HCT116 (cell line): ENCODE measurements at regions not wholly inside any gene's neighbourhood (a gene's known extent, or its start where the extent isn't known, plus 50 kb on each side); places are given as distances from the start of the nearest gene placed in this dataset.

ENCODE experiments used
- ATAC-seq: fragments of 200-7000 bp; cut with Tn5 transposase; 2 replicates; pipeline ENCODE4 v1.9.1; 2020; ENCODE audit warnings: mild to moderate bottlenecking, moderate library complexity
- BruUV-seq: library from RNA; stranded (reverse); fragments of 400-500 nt; replicated peaks from 2 replicates; lab custom pipeline; 2021; lab: Mats Ljungman, UMichigan
- CTCF ChIA-PET: fragments of 300-600 bp; sonication (Branson Sonifier 250); formaldehyde crosslinking; loops from one replicate; lab custom pipeline; 2021; ENCODE audit warnings: antibody characterized with exemption; lab: Charles Lee
- POLR2A ChIA-PET: fragments of 300-600, 350-600 bp; sonication (Branson Sonifier 250); formaldehyde crosslinking; loops from one replicate; lab custom pipeline; 2021; ENCODE audit warnings: antibody characterized with exemption; lab: Charles Lee
- RAD21 ChIA-PET, 2 experiments: fragments of 300-600 bp; sonication (Branson Sonifier 250); formaldehyde crosslinking; loops; one replicate each; lab custom pipeline; 2023; ENCODE audit warnings: low total read pairs in 2 of 2; ENCODE audit not compliant: uncharacterized antibody in 2 of 2, unreplicated experiment in 2 of 2, low non-redundant PET in 1 of 2; lab: Charles Lee
- DNase-seq: peaks from one replicate; pipeline ENCODE4 v3.0.0-alpha.2; 2010; ENCODE audit warnings: low read depth, low spot score
- H2AFZ ChIP-seq: fragments of 200-600 bp; shearing (Covaris generic), sonication (generic); 2 replicates; pipeline ENCODE4 v1.6.1; 2017; ENCODE audit warnings: low read depth, mixed run types, mixed read lengths, antibody characterized with exemption, low read length; ENCODE audit not compliant: poor library complexity, severe bottlenecking
- H3K27ac ChIP-seq: 2 replicates; pipeline ENCODE4 v1.5.1; 2012; ENCODE audit warnings: low read depth, low read length
- H3K27me3 ChIP-seq: fragments of 200-600 bp; sonication (generic); 2 replicates; pipeline ENCODE4 v1.6.1; 2016; ENCODE audit warnings: mixed run types, low read length, mixed read lengths; ENCODE audit not compliant: insufficient read depth
- H3K36me3 ChIP-seq, 2 experiments: fragments of 200-500 bp in 1 of 2; fragments of 200-600 bp in 1 of 2; sonication (Bioruptor generic) in 1 of 2; sonication (generic) in 1 of 2; 2 replicates each; pipeline versions ENCODE4 v1.5.1 to v1.6.1; 2014 to 2016; ENCODE audit warnings: low read length in 2 of 2, inconsistent platforms in 1 of 2, mixed read lengths in 1 of 2, mixed run types in 1 of 2; ENCODE audit not compliant: insufficient read depth in 2 of 2, control insufficient read depth in 1 of 2
- H3K4me1 ChIP-seq, 2 experiments: fragments of 200-600 bp in 1 of 2; sonication (generic) in 1 of 2; 2 replicates each; pipeline versions ENCODE4 v1.5.1 to v1.6.1; 2012 to 2017; ENCODE audit warnings: low read length in 2 of 2, inconsistent platforms in 1 of 2, mild to moderate bottlenecking in 1 of 2, mixed read lengths in 1 of 2, mixed run types in 1 of 2, moderate library complexity in 1 of 2; ENCODE audit not compliant: insufficient read depth in 2 of 2, control insufficient read depth in 1 of 2
- H3K4me2 ChIP-seq: fragments of 200-600 bp; sonication (generic); 2 replicates; pipeline ENCODE4 v1.6.1; 2017; ENCODE audit warnings: mixed run types, low read length, mixed read lengths
- H3K4me3 ChIP-seq, 2 experiments: fragments of 200-600 bp in 1 of 2; sonication (generic) in 1 of 2; replicated peaks in 1 of 2; 2 replicates each; pipeline ENCODE4 v1.5.1; 2011 to 2016; ENCODE audit warnings: low read length in 2 of 2, control low read depth in 1 of 2, low read depth in 1 of 2, mild to moderate bottlenecking in 1 of 2, mixed read lengths in 1 of 2, mixed run types in 1 of 2
- H3K79me2 ChIP-seq: fragments of 200-600 bp; sonication (generic); 2 replicates; pipeline ENCODE4 v1.6.1; 2017; ENCODE audit warnings: mild to moderate bottlenecking, mixed run types, low read length, moderate library complexity, mixed read lengths; ENCODE audit not compliant: insufficient read depth
- H3K9ac ChIP-seq: fragments of 200-600 bp; sonication (generic); 2 replicates; pipeline ENCODE4 v1.6.1; 2016; ENCODE audit warnings: low read length, mixed read lengths
- H3K9me2 ChIP-seq: fragments of 200-600 bp; sonication (generic), shearing (Covaris generic); 2 replicates; pipeline ENCODE4 v1.6.1; 2017; ENCODE audit warnings: mixed run types, mild to moderate bottlenecking, moderate library complexity; ENCODE audit not compliant: insufficient read depth
- H3K9me3 ChIP-seq, 2 experiments: fragments of 200-500 bp in 1 of 2; fragments of 200-600 bp in 1 of 2; sonication (Bioruptor generic) in 1 of 2; sonication (generic) in 1 of 2; 2 replicates each; pipeline ENCODE4 v1.6.1; 2014 to 2017; ENCODE audit warnings: low read length in 2 of 2, mixed read lengths in 2 of 2, inconsistent platforms in 1 of 2, low read depth in 1 of 2, mild to moderate bottlenecking in 1 of 2, mixed run types in 1 of 2, moderate library complexity in 1 of 2; ENCODE audit not compliant: control insufficient read depth in 1 of 2, insufficient read depth in 1 of 2
- H4K20me1 ChIP-seq: fragments of 200-600 bp; sonication (generic), shearing (Covaris generic); 2 replicates; pipeline ENCODE4 v1.6.1; 2017; ENCODE audit warnings: mixed run types, mild to moderate bottlenecking, moderate library complexity; ENCODE audit not compliant: insufficient read depth
- ATF3 ChIP-seq: IDR thresholded peaks from 2 replicates; pipeline ENCODE4 v1.6.1; 2012
- CBX3 ChIP-seq: IDR thresholded peaks from 2 replicates; pipeline ENCODE4 v1.6.1; 2012; ENCODE audit warnings: low read depth
- CEBPB ChIP-seq: IDR thresholded peaks from 2 replicates; pipeline ENCODE4 v1.6.1; 2012; ENCODE audit warnings: low read depth
- CTCF ChIP-seq, 3 experiments: fragments of 200-600 bp in 1 of 3; sonication (generic) in 1 of 3; IDR thresholded peaks in 2 of 3; conservative IDR thresholded peaks in 1 of 3; 2 replicates each; pipeline ENCODE4 v1.5.1; 2012 to 2017; ENCODE audit warnings: low read depth in 2 of 3, low read length in 2 of 3, antibody characterized with exemption in 1 of 3, borderline replicate concordance in 1 of 3, control low read depth in 1 of 3, mild to moderate bottlenecking in 1 of 3, mixed read lengths in 1 of 3, mixed run types in 1 of 3, moderate library complexity in 1 of 3; ENCODE audit not compliant: insufficient read depth in 1 of 3
- ELF1 ChIP-seq: IDR thresholded peaks from 2 replicates; pipeline ENCODE4 v1.6.1; 2012; ENCODE audit warnings: low read depth, borderline replicate concordance
- EZH2 ChIP-seq: fragments of 200-600 bp; sonication (generic); IDR thresholded peaks from 2 replicates; pipeline ENCODE4 v1.6.1; 2017; ENCODE audit warnings: antibody characterized with exemption, mixed run types
- FOSL1 ChIP-seq: IDR thresholded peaks from 2 replicates; pipeline ENCODE4 v1.6.1; 2012; ENCODE audit warnings: low read depth
- MAX ChIP-seq: IDR thresholded peaks from 2 replicates; pipeline ENCODE4 v1.6.1; 2012
- POLR2A ChIP-seq: IDR thresholded peaks from 2 replicates; pipeline ENCODE4 v1.7.0; 2011; ENCODE audit warnings: borderline replicate concordance; ENCODE audit not compliant: insufficient read depth, insufficient read length; ENCODE audit errors: extremely low read depth
- POLR2AphosphoS5 ChIP-seq: IDR thresholded peaks from 2 replicates; pipeline ENCODE4 v1.6.1; 2011; ENCODE audit warnings: mild to moderate bottlenecking, low read depth, low read length, moderate library complexity
- RAD21 ChIP-seq: IDR thresholded peaks from 2 replicates; pipeline ENCODE4 v1.6.1; 2012; ENCODE audit warnings: low read depth, mild to moderate bottlenecking
- REST ChIP-seq: IDR thresholded peaks from 2 replicates; pipeline ENCODE4 v1.6.1; 2012; ENCODE audit warnings: low read depth
- TCF7L2 ChIP-seq: IDR thresholded peaks from 2 replicates; pipeline ENCODE4 v1.7.0; 2011; ENCODE audit warnings: borderline replicate concordance, inconsistent platforms; ENCODE audit not compliant: insufficient read depth, insufficient read length; ENCODE audit errors: extremely low read depth
- ZBTB33 ChIP-seq: IDR thresholded peaks from 2 replicates; pipeline ENCODE4 v1.6.1; 2011; ENCODE audit warnings: mild to moderate bottlenecking, low read length, moderate library complexity; ENCODE audit not compliant: insufficient replicate concordance; ENCODE audit errors: extremely low read depth
- ZFX ChIP-seq: fragments of 450-650 bp; IDR thresholded peaks from 2 replicates; pipeline ENCODE4 v1.6.1; 2017
- ZNF274 ChIP-seq: fragments of 200-500 bp; sonication (Bioruptor generic); IDR thresholded peaks from 2 replicates; pipeline ENCODE4 v1.6.1; 2014; ENCODE audit warnings: mild to moderate bottlenecking, low read depth, low read length, inconsistent platforms
- intact Hi-C: fragments of 100-400 bp; cut with micrococcal nuclease; formaldehyde crosslinking; loops from 2 replicates; pipeline ENCODE4 v1.10.0; 2022

- TF ChIP-seq ZBTB33 (no peak), TCF7L2 (no peak), POLR2A (no peak), EZH2 (no peak), MAX (no peak), CEBPB (no peak), ELF1 (no peak)
Measured at GRCh38 chr10:47123716-47124288, 176.2 kb upstream of the GDF10 start (continued).

GRCh38 chr10:47127188-47127785 is 172.7 kb upstream of the GDF10 start:
- POLR2A ChIA-PET, result no interaction called here
- no peaks in the 10 kb centered on the region for H3K27me3 ChIP-seq
- H3K9ac ChIP-seq, result no peak overlapping the region
- ATAC-seq (no peak), DNase-seq (no peak)
- intact Hi-C loops, result no loop called here
- H3K4me2 ChIP-seq, result no peak overlapping the region
- H3K4me3 ChIP-seq, result no peak overlapping the region
- no peaks in the 10 kb centered on the region for H3K4me1 ChIP-seq
- H3K36me3 ChIP-seq, result no peaks in the 10 kb centered on the region
- H3K9me2 ChIP-seq, result no peaks in the 10 kb centered on the region
- no peaks in the 10 kb centered on the region for H3K79me2 ChIP-seq
- CTCF ChIA-PET, result no interaction called here
- no peaks in the 10 kb centered on the region for H3K9me3 ChIP-seq
- H3K27ac ChIP-seq, result no peak overlapping the region
- no peak overlapping the region for H2AFZ ChIP-seq
- RAD21 ChIA-PET, result no interaction called here
- no TSS peak for BruUV-seq
- no peaks in the 10 kb centered on the region for H4K20me1 ChIP-seq
- no peak for TF ChIP-seq CBX3
- TF ChIP-seq ZNF274, result no peak
- TF ChIP-seq ELF1, result no peak
- no peak for TF ChIP-seq REST
- TF ChIP-seq TCF7L2, result no peak
- no peak for TF ChIP-seq ATF3
- no peak for TF ChIP-seq ZFX
- TF ChIP-seq FOSL1, result no peak
- no peak for TF ChIP-seq POLR2A
- TF ChIP-seq RAD21, result no peak
- no peak for TF ChIP-seq POLR2AphosphoS5
- TF ChIP-seq EZH2, result no peak
- no peak for TF ChIP-seq CTCF (IDR thresholded peaks at IDR 0.05 in 2 of 3, conservative IDR thresholded peaks at IDR 0.05 in 1 of 3; ENCODE audit: borderline replicate concordance in 1 of 3, insufficient read depth in 1 of 3, low read depth in 2 of 3, low read length in 2 of 3)
